Hepatocyte (in vitro differentiated cells): ENCODE measurements at regions not wholly inside any gene's neighbourhood (a gene's known extent, or its start where the extent isn't known, plus 50 kb on each side); places are given as distances from the start of the nearest gene placed in this dataset.

Experiments used
- DNase-seq: peaks from one replicate; pipeline ENCODE4 v3.0.0-alpha.2; 2016; ENCODE audit warnings: low spot score
- H2AFZ ChIP-seq: fragments of 200-600 bp; sonication (generic); 2 replicates; pipeline ENCODE4 v1.6.0; 2016; ENCODE audit warnings: antibody characterized with exemption, mild to moderate bottlenecking
- H3K27ac ChIP-seq: fragments of 200-600 bp; sonication (generic); 2 replicates; pipeline ENCODE4 v1.5.1; 2016; ENCODE audit warnings: mild to moderate bottlenecking
- H3K27me3 ChIP-seq: fragments of 200-600 bp; sonication (generic); 2 replicates; pipeline ENCODE4 v1.6.1; 2016
- H3K36me3 ChIP-seq: fragments of 200-600 bp; sonication (generic); replicated peaks from 2 replicates; pipeline ENCODE4 v1.5.1; 2016; ENCODE audit warnings: low read depth; ENCODE audit not compliant: insufficient read depth
- H3K4me1 ChIP-seq: fragments of 200-600 bp; sonication (generic); 2 replicates; pipeline ENCODE4 v1.5.1; 2016; ENCODE audit warnings: mild to moderate bottlenecking, moderate library complexity; ENCODE audit not compliant: insufficient read depth
- H3K4me2 ChIP-seq: fragments of 200-600 bp; sonication (generic); 2 replicates; pipeline ENCODE4 v1.6.0; 2016
- H3K4me3 ChIP-seq: fragments of 200-600 bp; sonication (generic); 2 replicates; pipeline ENCODE4 v1.5.1; 2016; ENCODE audit warnings: mild to moderate bottlenecking
- H3K79me2 ChIP-seq: fragments of 200-600 bp; sonication (generic); 2 replicates; pipeline ENCODE4 v1.6.0; 2017; ENCODE audit warnings: mild to moderate bottlenecking
- H3K9me2 ChIP-seq: fragments of 200-600 bp; sonication (generic); replicated peaks from 2 replicates; pipeline ENCODE4 v1.6.0; 2017; ENCODE audit warnings: mild to moderate bottlenecking; ENCODE audit not compliant: insufficient read depth
- H3K9me3 ChIP-seq: fragments of 200-600 bp; sonication (generic); 2 replicates; pipeline ENCODE4 v1.5.1; 2016; ENCODE audit warnings: low read depth, mild to moderate bottlenecking
- H4K20me1 ChIP-seq: fragments of 200-600 bp; sonication (generic); 2 replicates; pipeline ENCODE4 v1.6.0; 2016; ENCODE audit warnings: mild to moderate bottlenecking; ENCODE audit not compliant: insufficient read depth, poor library complexity, severe bottlenecking
- EZH2 ChIP-seq: fragments of 200-600 bp; sonication (generic); IDR thresholded peaks from 2 replicates; pipeline ENCODE4 v1.6.1; 2016; ENCODE audit warnings: antibody characterized with exemption, mild to moderate bottlenecking, borderline replicate concordance
- EZH2phosphoT487 ChIP-seq: fragments of 200-600 bp; sonication (generic); IDR thresholded peaks from one replicate; pipeline ENCODE4 v1.6.1; 2018; ENCODE audit warnings: antibody characterized with exemption, mild to moderate bottlenecking, low read depth, moderate library complexity; ENCODE audit not compliant: unreplicated experiment, severe bottlenecking
- WGBS: methylation state at CpG from one replicate; pipeline ENCODE4 v1.1.6; 2016; ENCODE audit warnings: low lambda C conversion rate; ENCODE audit errors: missing lambda C conversion rate; 5-methylcytosine and 5-hydroxymethylcytosine counted together
- TF ChIP-seq, protein P1 (sequence below): fragments of 200-600 bp; sonication (generic); IDR thresholded peaks from 2 replicates; pipeline ENCODE4 v1.5.1; 2016; ENCODE audit warnings: antibody characterized with exemption, mild to moderate bottlenecking; ENCODE audit not compliant: poor library complexity

DNA sequence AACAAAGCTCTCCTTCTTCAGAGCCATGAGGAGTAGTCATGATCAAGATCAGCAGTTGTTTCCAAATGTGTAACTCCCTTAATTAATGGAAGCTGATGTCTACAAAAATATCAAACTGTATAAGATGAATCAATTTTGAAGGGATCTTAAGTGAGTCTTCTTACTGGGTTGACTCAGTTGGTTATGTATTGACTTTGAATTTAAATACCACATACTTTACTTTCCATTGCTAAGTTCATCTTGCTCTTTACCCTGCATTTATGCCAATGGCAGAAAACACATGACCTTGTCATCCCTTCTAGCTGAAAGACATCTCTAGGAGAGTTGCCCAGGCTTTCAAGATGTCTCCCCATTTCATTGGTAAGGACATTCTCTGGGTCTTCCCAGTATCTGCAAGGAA is 123.2 kb upstream of the STMND1 start:
- Histone ChIP-seq H3K27me3 (no peaks in the 10 kb centered on the region), H3K4me1 (no peaks in the 10 kb centered on the region), H3K9me2 (no peaks in the 10 kb centered on the region), H3K36me3 (no peaks in the 10 kb centered on the region), H3K79me2 (no peaks in the 10 kb centered on the region), H4K20me1 (no peaks in the 10 kb centered on the region), H3K4me2 (no peak overlapping the region), H2AFZ (no peak overlapping the region), H3K9me3 (no peaks in the 10 kb centered on the region), H3K4me3 (no peak overlapping the region), H3K27ac (no peak overlapping the region)
- TF ChIP-seq, protein P1, sequence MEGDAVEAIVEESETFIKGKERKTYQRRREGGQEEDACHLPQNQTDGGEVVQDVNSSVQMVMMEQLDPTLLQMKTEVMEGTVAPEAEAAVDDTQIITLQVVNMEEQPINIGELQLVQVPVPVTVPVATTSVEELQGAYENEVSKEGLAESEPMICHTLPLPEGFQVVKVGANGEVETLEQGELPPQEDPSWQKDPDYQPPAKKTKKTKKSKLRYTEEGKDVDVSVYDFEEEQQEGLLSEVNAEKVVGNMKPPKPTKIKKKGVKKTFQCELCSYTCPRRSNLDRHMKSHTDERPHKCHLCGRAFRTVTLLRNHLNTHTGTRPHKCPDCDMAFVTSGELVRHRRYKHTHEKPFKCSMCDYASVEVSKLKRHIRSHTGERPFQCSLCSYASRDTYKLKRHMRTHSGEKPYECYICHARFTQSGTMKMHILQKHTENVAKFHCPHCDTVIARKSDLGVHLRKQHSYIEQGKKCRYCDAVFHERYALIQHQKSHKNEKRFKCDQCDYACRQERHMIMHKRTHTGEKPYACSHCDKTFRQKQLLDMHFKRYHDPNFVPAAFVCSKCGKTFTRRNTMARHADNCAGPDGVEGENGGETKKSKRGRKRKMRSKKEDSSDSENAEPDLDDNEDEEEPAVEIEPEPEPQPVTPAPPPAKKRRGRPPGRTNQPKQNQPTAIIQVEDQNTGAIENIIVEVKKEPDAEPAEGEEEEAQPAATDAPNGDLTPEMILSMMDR, result no peak
- TF ChIP-seq EZH2phosphoT487, result no peak
- DNase-seq, result no peak

DNA sequence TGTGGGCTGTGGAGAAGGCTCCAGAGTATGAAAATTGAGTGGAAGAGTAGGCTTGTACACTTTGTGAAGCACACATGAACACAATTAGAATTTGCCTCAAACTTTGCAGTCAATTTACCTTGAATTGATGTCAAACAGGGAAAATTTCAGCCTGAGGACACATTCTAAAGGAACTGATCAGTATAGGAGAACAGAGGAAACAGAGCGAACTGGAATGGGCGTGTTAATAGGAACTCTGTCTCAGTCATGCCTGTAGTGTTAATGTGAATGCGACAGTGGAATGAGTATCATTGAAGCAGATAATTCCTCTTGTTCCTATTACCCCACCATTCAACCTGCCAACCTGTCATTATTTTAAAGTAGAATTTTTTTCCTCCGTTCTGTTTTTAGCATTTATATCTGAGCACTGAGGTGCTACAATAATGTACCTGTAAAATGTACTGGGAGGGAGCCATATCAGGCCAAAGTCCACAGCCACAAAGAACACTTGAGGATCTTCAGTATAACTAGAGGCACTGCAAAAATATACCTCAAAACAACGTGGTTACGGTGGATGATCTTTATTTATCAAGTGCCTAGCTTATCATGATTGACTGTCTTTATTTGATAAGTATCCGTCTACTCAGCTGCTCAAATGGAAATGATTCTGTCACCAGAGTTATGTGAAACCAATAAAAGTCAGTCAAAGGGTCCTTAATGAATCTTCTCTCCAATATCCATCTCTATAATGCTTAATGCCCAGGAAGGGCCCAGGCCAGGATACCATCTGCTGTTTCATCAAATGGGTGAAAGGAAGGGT is 125.3 kb upstream of the STMND1 start:
- DNase-seq, result no peak
- TF ChIP-seq EZH2phosphoT487, result no peak
- TF ChIP-seq, protein P1, result no peak
- TF ChIP-seq EZH2, result no peak
- H4K20me1 ChIP-seq, result no peaks in the 10 kb centered on the region
- no peaks in the 10 kb centered on the region for H3K9me3 ChIP-seq
- H3K79me2 ChIP-seq, result no peaks in the 10 kb centered on the region
- no peaks in the 10 kb centered on the region for H3K36me3 ChIP-seq
- no peak overlapping the region for H3K4me2 ChIP-seq
- H3K9me2 ChIP-seq, result no peaks in the 10 kb centered on the region
- H2AFZ ChIP-seq, result no peak overlapping the region
- H3K27me3 ChIP-seq, result peaks cover 7% of the 10 kb centered on the region
- H3K4me3 ChIP-seq, result no peak overlapping the region
- 80% methylated on average over 7 of the region's 7 CpGs for WGBS
- no peak overlapping the region for H3K27ac ChIP-seq
- no peaks in the 10 kb centered on the region for H3K4me1 ChIP-seq

DNA sequence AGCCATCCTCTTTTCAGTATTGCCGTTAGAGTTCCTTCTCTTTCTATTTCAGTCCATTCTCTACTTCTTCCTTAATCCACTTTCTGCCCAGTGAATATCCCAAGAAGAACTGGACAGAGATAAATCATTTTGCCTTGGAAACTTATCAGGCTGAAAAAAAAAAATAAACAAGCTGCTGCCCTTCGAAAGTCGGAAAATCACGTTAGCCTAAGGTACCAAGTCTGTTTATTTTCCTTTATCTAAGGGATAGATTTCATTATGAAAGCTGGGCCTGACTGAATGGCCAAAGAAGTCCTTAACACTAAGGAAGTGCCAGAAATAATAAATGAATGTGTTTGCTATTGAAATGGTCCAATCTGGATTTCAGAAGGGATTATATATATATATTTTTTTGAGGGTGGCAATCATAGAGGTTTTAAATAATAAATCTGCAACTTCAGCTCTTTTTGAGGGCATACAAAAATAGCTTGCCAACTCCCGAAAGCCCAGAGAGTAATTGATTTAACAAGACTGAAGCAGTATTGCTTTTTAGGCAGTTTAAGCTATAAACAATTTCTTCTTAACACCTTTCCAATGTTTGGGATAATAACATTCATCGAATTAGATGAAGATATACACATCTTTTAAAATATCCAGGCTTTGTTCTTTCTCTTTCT is 127.0 kb upstream of the STMND1 start:
- Histone ChIP-seq H2AFZ (no peak overlapping the region), H3K4me2 (no peak overlapping the region), H3K27ac (no peak overlapping the region), H3K4me1 (no peaks in the 10 kb centered on the region), H3K27me3 (peaks cover 7% of the 10 kb centered on the region), H4K20me1 (no peaks in the 10 kb centered on the region), H3K9me3 (no peaks in the 10 kb centered on the region), H3K36me3 (no peaks in the 10 kb centered on the region), H3K9me2 (no peaks in the 10 kb centered on the region), H3K79me2 (no peaks in the 10 kb centered on the region), H3K4me3 (no peak overlapping the region)
- DNase-seq, result no peak
- 67% methylated on average over 6 of the region's 6 CpGs for WGBS
- TF ChIP-seq EZH2 (no peak), EZH2phosphoT487 (no peak)
- TF ChIP-seq, protein P1, result no peak
